ENCODE measurements at regions not wholly inside any gene's neighbourhood (a gene's known extent, or its start where the extent isn't known, plus 50 kb on each side); places are given as distances from the start of the nearest gene placed in this dataset.

- TF ChIP-seq POLR2A (IDR thresholded peaks at IDR 0.05; ENCODE audit: extremely low read depth, insufficient read length) (no peak), CTCF (IDR thresholded peaks at IDR 0.05; ENCODE audit: low read depth, low read length) (no peak), MAX (IDR thresholded peaks at IDR 0.05; ENCODE audit: low read depth, low read length) (no peak)
Observed at GRCh38 chr14:81940651-81941050, 407.0 kb upstream of the SEL1L start.

All from NB4 (cell line).